Stomach (tissue), 8 donors: ENCODE measurements at regions not wholly inside any gene's neighbourhood (a gene's known extent, or its start where the extent isn't known, plus 50 kb on each side); places are given as distances from the start of the nearest gene placed in this dataset.

Source experiments
- DNase-seq, 2 donors: peaks; one replicate each; pipeline versions ENCODE4 v3.0.0 to v3.0.0-alpha.2; 2013 to 2019
- H3K27ac ChIP-seq, 5 donors: fragments of 200-600 bp in 4 of 5; sonication (generic) in 4 of 5; one replicate each; pipeline ENCODE4 v1.5.1; 2013 to 2019; ENCODE audit warnings: mild to moderate bottlenecking in 1 of 5, moderate library complexity in 1 of 5
- H3K27me3 ChIP-seq, 3 donors: fragments of 200-600 bp; sonication (generic); one replicate each; pipeline ENCODE4 v1.5.1; 2017 to 2019; ENCODE audit warnings: mixed run types in 1 of 3
- H3K36me3 ChIP-seq, 4 donors: fragments of 200-600 bp; sonication (generic); 1 replicate in 3 of 4; 2 replicates in 1 of 4; pipeline ENCODE4 v1.5.1; 2016 to 2019
- H3K4me1 ChIP-seq, 4 donors: fragments of 200-600 bp; sonication (generic); one replicate each; pipeline ENCODE4 v1.5.1; 2016 to 2019
- H3K4me3 ChIP-seq, 4 donors: fragments of 200-600 bp; sonication (generic) in 3 of 4; one replicate each; pipeline ENCODE4 v1.5.1; 2016 to 2019; ENCODE audit warnings: mild to moderate bottlenecking in 1 of 4
- H3K9me3 ChIP-seq, 4 donors: fragments of 200-600 bp; sonication (generic); one replicate each; pipeline ENCODE4 v1.5.1; 2016 to 2019
- EP300 ChIP-seq: sonication (generic); formaldehyde crosslinking; IDR thresholded peaks from one replicate; pipeline ENCODE4 v1.6.1; 2017; ENCODE audit warnings: antibody characterized with exemption
- POLR2A ChIP-seq, 4 donors: fragments of 450-650 bp; IDR thresholded peaks; one replicate each; pipeline ENCODE4 v1.6.1; 2016; ENCODE audit warnings: antibody characterized with exemption in 4 of 4, control low read depth in 2 of 4, mild to moderate bottlenecking in 1 of 4, moderate library complexity in 1 of 4
- POLR2AphosphoS5 ChIP-seq, 3 donors: sonication (generic); formaldehyde crosslinking; IDR thresholded peaks; one replicate each; pipeline ENCODE4 v1.6.1; 2016; ENCODE audit warnings: antibody characterized with exemption in 3 of 3
- WGBS, 5 donors: extraction: QIAGEN DNeasy Blood & Tissue Kit in 3 of 5; methylation state at CpG; one replicate each; pipeline versions ENCODE4 v1.1.5 to v1.1.7; 2013 to 2018; 5-methylcytosine and 5-hydroxymethylcytosine counted together
- intact Hi-C: fragments of 100-400 bp; cut with DNase I; formaldehyde crosslinking; loops from one replicate; pipeline ENCODE4 v1.15.1; 2023; ENCODE audit warnings: low total_unique reads
- TF ChIP-seq, protein P1 (sequence below), 7 experiments: fragments of 450-650 bp in 4 of 7; fragments of 200-600 bp in 3 of 7; sonication (generic) in 3 of 7; IDR thresholded peaks; one replicate each; pipeline ENCODE4 v1.5.1; 2016 to 2019; ENCODE audit warnings: antibody characterized with exemption in 7 of 7, control low read depth in 2 of 7, mild to moderate bottlenecking in 1 of 7
- donor health status: healthy with polysubstance abuse.
- donor health status: Bipolar disorder and iron deficiency.
- donor health status: healthy.

DNA sequence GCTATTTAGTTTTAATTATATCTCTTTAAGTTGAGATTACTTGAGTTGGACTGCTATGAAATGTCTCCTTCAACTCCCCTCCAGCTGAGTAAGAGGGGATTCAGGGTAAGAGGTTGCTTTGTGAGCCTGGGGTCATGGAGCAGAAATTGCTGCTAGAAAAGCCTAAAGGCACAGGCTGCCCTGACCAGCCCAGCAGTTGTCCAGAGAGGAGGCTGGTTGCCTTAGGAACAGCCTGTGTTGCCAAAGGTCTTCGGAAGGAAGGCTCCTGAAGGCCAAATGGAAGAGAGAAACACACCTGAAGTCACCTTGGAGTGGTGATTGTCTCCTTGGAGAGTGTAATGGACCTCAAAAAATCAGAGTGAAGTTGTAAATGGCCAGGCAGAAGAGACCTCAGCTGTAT lies 235.5 kb upstream of the PDE3A start:
- Histone ChIP-seq H3K4me1 (no peaks in the 10 kb centered on the region), H3K36me3 (no peaks in the 10 kb centered on the region), H3K9me3 (no peaks in the 10 kb centered on the region), H3K27ac (no peak overlapping the region), H3K4me3 (no peak overlapping the region), H3K27me3 (peaks cover 0 to 5% (median 0%) of the 10 kb centered on the region in 3 donors)
- TF ChIP-seq EP300 (no peak), POLR2AphosphoS5 (IDR thresholded peaks at IDR 0.05) (no peak), POLR2A (IDR thresholded peaks at IDR 0.05) (no peak)
- TF ChIP-seq, protein P1, sequence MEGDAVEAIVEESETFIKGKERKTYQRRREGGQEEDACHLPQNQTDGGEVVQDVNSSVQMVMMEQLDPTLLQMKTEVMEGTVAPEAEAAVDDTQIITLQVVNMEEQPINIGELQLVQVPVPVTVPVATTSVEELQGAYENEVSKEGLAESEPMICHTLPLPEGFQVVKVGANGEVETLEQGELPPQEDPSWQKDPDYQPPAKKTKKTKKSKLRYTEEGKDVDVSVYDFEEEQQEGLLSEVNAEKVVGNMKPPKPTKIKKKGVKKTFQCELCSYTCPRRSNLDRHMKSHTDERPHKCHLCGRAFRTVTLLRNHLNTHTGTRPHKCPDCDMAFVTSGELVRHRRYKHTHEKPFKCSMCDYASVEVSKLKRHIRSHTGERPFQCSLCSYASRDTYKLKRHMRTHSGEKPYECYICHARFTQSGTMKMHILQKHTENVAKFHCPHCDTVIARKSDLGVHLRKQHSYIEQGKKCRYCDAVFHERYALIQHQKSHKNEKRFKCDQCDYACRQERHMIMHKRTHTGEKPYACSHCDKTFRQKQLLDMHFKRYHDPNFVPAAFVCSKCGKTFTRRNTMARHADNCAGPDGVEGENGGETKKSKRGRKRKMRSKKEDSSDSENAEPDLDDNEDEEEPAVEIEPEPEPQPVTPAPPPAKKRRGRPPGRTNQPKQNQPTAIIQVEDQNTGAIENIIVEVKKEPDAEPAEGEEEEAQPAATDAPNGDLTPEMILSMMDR (IDR thresholded peaks at IDR 0.05) = no peak
- intact Hi-C loops = no loop called here
- WGBS, 5 donors = 63 to 80% (median 67%) methylated on average over 1 of the region's 1 CpG
- no peak for DNase-seq

DNA sequence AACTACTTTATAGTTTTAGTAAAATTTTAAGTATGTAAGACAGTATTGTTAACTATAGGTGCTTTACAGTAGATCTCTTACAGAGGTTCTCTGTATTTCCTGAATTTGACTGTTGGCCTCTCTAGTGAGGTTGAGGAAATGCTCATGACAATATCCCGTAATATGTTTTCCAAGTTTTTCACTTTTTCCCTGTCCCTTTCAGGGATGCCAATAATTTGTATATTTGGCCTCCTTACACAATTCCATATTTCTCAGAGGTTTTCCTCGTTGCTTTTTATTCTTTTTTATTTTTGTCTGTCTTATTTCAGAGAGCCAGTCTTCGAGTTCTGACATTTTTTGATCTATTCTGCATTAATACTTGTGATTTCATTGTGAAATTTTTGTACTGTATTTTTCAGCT lies 233.7 kb upstream of the PDE3A start:
- WGBS, 5 donors = 51 to 80% (median 67%) methylated on average over 3 of the region's 3 CpGs
- Histone ChIP-seq H3K4me3 (no peak overlapping the region), H3K9me3 (no peaks in the 10 kb centered on the region), H3K27me3 (peaks cover 0 to 5% (median 0%) of the 10 kb centered on the region in 3 donors), H3K36me3 (no peaks in the 10 kb centered on the region), H3K4me1 (no peaks in the 10 kb centered on the region), H3K27ac (no peak overlapping the region)
- no peak for DNase-seq
- intact Hi-C loops = no loop called here
- no peak for TF ChIP-seq EP300
- no peak for TF ChIP-seq POLR2A (IDR thresholded peaks at IDR 0.05)
- TF ChIP-seq, protein P1 (IDR thresholded peaks at IDR 0.05) = no peak
- no peak for TF ChIP-seq POLR2AphosphoS5 (IDR thresholded peaks at IDR 0.05)

DNA sequence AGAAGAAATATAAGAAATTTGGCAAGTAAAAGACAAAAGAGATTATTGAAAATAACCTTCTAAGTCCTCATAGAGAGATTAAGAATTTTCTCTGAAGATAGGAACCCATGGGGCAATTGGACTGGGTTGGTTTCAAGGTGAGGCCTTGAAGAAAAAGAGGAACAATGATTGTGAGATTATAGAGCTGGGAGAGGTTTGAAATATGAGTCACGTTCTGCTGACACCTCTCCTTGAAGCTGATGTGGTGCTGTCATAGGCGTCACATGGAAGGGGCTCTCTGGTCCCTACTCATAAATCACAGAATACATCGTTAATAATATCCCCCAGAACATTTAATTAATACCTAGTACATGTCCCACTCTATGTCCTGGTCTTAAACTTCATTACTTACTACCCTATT lies 227.6 kb upstream of the PDE3A start:
- WGBS, 5 donors = 80 to 90% (median 88%) methylated on average over 3 of the region's 3 CpGs
- intact Hi-C loops = no loop called here

DNA sequence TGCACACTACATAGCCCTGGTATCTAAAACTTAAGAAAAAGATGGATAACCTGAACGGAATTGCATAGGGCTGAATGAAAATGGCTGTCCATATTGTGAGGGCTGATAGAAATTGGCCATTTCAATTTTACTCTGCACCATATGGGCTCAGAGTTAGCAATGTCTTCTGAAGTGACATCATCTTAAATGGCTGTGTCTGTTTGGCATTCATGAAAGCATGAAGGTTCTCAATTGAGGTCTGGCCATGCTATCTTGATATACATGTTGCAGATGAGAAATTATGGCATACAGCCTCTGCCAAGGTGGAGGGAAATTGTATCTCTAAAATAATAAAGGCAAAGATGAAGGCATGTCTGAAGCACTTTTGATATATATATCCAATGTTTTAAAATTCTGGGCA lies 226.0 kb upstream of the PDE3A start:
- TF ChIP-seq EP300 (no peak), POLR2A (IDR thresholded peaks at IDR 0.05) (no peak), POLR2AphosphoS5 (IDR thresholded peaks at IDR 0.05) (no peak)
- TF ChIP-seq, protein P1 (IDR thresholded peaks at IDR 0.05) = no peak

More for the DNA sequence above, 227.6 kb upstream of the PDE3A start:
- no peak for DNase-seq
- H3K36me3 ChIP-seq = no peaks in the 10 kb centered on the region
- peaks cover 0 to 6% (median 0%) of the 10 kb centered on the region in 4 donors for H3K4me1 ChIP-seq
- peaks cover 0 to 2% (median 0%) of the 10 kb centered on the region in 3 donors for H3K27me3 ChIP-seq
- TF ChIP-seq POLR2A (IDR thresholded peaks at IDR 0.05) (no peak), POLR2AphosphoS5 (IDR thresholded peaks at IDR 0.05) (no peak), EP300 (no peak)
- TF ChIP-seq, protein P1 (IDR thresholded peaks at IDR 0.05) = no peak
- no peaks in the 10 kb centered on the region for H3K9me3 ChIP-seq
- no peak overlapping the region for H3K27ac ChIP-seq
- no peak overlapping the region for H3K4me3 ChIP-seq

More for the DNA sequence above, 226.0 kb upstream of the PDE3A start:
- peaks cover 0 to 6% (median 0%) of the 10 kb centered on the region in 4 donors for H3K4me1 ChIP-seq
- intact Hi-C loops = no loop called here
- no peak overlapping the region for H3K27ac ChIP-seq
- no peaks in the 10 kb centered on the region for H3K27me3 ChIP-seq
- DNase-seq = peak in 1 of 2 donors; percentile 28
- H3K4me3 ChIP-seq = no peak overlapping the region
- no peaks in the 10 kb centered on the region for H3K36me3 ChIP-seq
- H3K9me3 ChIP-seq = no peaks in the 10 kb centered on the region
- 63 to 81% (median 74%) methylated on average over 1 of the region's 1 CpG for WGBS, 5 donors
